ENCODE measurements at regions not wholly inside any gene's neighbourhood (a gene's known extent, or its start where the extent isn't known, plus 50 kb on each side); places are given as distances from the start of the nearest gene placed in this dataset.
A peak's percentile ranks its signal among the peaks of the same experiment; 100 is the strongest.

- Histone ChIP-seq H3K36me3 (replicated peaks) (no peaks in the 10 kb centered on the region), H3K27ac (peak overlapping the region; percentile 86), H3K27me3 (replicated peaks) (no peaks in the 10 kb centered on the region), H3K4me3 (ENCODE audit: low read depth, low read length) (no peak overlapping the region)
- in situ Hi-C loops (cut with HindIII; ENCODE audit: low pct_ligation_motif_present, low sequenced_read_pairs) = no loop called here
- TF ChIP-seq, protein P1, sequence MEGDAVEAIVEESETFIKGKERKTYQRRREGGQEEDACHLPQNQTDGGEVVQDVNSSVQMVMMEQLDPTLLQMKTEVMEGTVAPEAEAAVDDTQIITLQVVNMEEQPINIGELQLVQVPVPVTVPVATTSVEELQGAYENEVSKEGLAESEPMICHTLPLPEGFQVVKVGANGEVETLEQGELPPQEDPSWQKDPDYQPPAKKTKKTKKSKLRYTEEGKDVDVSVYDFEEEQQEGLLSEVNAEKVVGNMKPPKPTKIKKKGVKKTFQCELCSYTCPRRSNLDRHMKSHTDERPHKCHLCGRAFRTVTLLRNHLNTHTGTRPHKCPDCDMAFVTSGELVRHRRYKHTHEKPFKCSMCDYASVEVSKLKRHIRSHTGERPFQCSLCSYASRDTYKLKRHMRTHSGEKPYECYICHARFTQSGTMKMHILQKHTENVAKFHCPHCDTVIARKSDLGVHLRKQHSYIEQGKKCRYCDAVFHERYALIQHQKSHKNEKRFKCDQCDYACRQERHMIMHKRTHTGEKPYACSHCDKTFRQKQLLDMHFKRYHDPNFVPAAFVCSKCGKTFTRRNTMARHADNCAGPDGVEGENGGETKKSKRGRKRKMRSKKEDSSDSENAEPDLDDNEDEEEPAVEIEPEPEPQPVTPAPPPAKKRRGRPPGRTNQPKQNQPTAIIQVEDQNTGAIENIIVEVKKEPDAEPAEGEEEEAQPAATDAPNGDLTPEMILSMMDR (IDR thresholded peaks at IDR 0.05; ENCODE audit: low read depth, low read length, missing control alignments) = no peak
- DNase-seq = peak; percentile 32
Measured at GRCh38 chr6:11432713-11433450, 104.7 kb upstream of the TMEM170B start.

DNA sequence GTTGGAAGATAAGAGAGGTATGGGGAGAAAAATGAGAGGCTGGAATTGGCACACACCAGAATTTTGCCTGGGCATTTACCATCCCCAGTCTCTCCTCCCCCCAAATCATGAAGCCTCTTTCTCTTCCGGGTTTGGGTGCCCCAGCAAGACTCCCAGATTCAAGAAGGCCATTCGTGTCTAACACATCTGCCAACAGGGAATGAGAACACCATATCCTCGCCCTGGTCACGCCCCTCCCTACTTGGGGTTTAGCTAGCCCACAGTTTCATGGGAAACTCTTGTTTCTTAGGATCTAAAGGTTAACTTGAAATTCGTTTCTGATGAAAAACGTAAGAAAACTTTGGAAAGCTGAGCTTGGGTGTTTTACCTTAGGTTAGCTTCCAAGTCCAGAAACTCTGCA, 105.5 kb upstream of the TMEM170B start:
- in situ Hi-C loops (cut with HindIII; ENCODE audit: low pct_ligation_motif_present, low sequenced_read_pairs) = no loop called here
- no peak for DNase-seq
- no peaks in the 10 kb centered on the region for H3K36me3 ChIP-seq (replicated peaks)
- H3K4me3 ChIP-seq (ENCODE audit: low read depth, low read length) = no peak overlapping the region
- no peaks in the 10 kb centered on the region for H3K27me3 ChIP-seq (replicated peaks)
- TF ChIP-seq, protein P1 (IDR thresholded peaks at IDR 0.05; ENCODE audit: low read depth, low read length, missing control alignments) = no peak
- H3K27ac ChIP-seq = peak overlapping the region; percentile 86

- no peak for DNase-seq
- no peak overlapping the region for H3K27ac ChIP-seq
- H3K27me3 ChIP-seq (replicated peaks) = no peaks in the 10 kb centered on the region
- H3K4me3 ChIP-seq (ENCODE audit: low read depth, low read length) = no peak overlapping the region
- in situ Hi-C loops (cut with HindIII; ENCODE audit: low pct_ligation_motif_present, low sequenced_read_pairs) = no loop called here
- no peaks in the 10 kb centered on the region for H3K36me3 ChIP-seq (replicated peaks)
- TF ChIP-seq, protein P1 (IDR thresholded peaks at IDR 0.05; ENCODE audit: low read depth, low read length, missing control alignments) = no peak
Measured at GRCh38 chr6:11431455-11431937, 106.1 kb upstream of the TMEM170B start.

DNA sequence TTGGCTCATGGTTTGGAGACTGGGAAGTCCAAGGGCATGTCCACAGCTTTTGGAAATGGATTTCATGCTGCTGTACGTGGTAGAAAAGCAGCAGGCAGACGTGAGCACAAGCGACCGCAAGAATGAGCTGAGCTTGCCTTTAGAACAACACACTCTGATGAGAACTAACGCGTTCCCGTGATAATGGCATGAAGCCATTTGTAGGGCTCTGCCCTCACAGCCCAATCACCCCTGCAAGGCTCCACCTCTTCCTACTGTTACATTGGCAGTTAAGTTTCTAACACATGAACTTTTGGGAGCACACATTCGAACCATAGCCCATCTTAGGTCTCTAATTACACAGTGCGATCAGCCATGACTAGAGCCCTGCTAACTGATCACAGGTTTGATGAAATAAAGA, 107.5 kb upstream of the TMEM170B start:
- TF ChIP-seq, protein P1 (IDR thresholded peaks at IDR 0.05; ENCODE audit: low read depth, low read length, missing control alignments) = no peak
- DNase-seq = no peak

DNA sequence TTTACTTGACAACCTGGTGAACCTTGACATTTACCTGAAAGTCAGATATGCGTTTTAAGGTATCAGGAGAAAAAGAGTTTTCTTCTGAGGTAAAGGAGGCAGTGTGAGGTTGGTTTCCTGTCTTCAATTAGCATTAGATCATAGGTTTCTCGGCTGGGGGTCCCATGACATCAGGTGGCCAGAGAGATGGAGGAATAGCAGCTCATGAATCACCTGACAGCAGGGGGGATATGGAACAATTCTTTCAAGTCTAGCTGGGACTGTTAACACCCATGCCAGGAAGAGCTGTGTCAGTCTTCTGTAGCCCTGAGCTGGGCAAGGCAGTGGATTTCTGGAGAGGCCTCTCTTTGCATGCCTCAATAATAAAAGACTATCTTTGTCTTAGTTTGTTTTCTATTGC, 108.0 kb upstream of the TMEM170B start:
- DNase-seq = peak; percentile 47
- H3K27ac ChIP-seq = peak overlapping the region; percentile 64
- H3K27me3 ChIP-seq (replicated peaks) = no peaks in the 10 kb centered on the region
- in situ Hi-C loops (cut with HindIII; ENCODE audit: low pct_ligation_motif_present, low sequenced_read_pairs) = no loop called here
- no peak overlapping the region for H3K4me3 ChIP-seq (ENCODE audit: low read depth, low read length)
- TF ChIP-seq, protein P1 (IDR thresholded peaks at IDR 0.05; ENCODE audit: low read depth, low read length, missing control alignments) = no peak
- H3K36me3 ChIP-seq (replicated peaks) = no peaks in the 10 kb centered on the region

More for the DNA sequence above, 107.5 kb upstream of the TMEM170B start:
- Histone ChIP-seq H3K27ac (peak overlapping the region; percentile 64), H3K4me3 (ENCODE audit: low read depth, low read length) (no peak overlapping the region), H3K36me3 (replicated peaks) (no peaks in the 10 kb centered on the region), H3K27me3 (replicated peaks) (no peaks in the 10 kb centered on the region)
- in situ Hi-C loops (cut with HindIII; ENCODE audit: low pct_ligation_motif_present, low sequenced_read_pairs) = no loop called here

Measured in brain microvascular endothelial cell (primary cell).